Left renal cortex interstitium (tissue), 4 donors: ENCODE measurements at regions not wholly inside any gene's neighbourhood (a gene's known extent, or its start where the extent isn't known, plus 50 kb on each side); places are given as distances from the start of the nearest gene placed in this dataset.
"Not testable (repeated sequence)": the region's sequence is repeated elsewhere in the genome, so short reads cannot be mapped to it uniquely, and the experiment has no call there.

Source experiments
- DNase-seq, 4 donors: peaks; one replicate each; pipeline ENCODE4 v3.0.0-alpha.2; 2013; ENCODE audit warnings: low read depth in 4 of 4, low spot score in 2 of 4, missing footprints in 1 of 4

- no peak for DNase-seq
These were observed 53.7 kb upstream of the OTOGL start for GRCh38 chr12:80045594-80045993.

DNA sequence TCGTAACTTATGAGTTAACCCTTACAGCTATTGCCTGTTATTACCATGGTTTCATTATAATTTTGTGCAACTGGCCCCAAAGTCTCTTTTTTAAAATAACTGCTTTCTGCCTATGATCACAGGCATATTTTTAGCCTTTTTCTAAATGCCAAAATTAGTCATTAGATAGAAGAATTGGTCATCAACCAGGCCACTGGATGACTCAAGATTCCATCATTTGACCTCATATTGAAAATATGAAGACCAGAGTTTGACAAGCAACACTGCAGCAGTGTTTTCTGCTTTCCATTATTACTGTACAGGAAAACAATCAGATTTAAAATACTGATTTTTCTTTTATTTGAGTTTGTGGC lies 54.7 kb upstream of the OTOGL start:
- DNase-seq, result no peak

GRCh38 chr12:80041692-80042091 lies 57.6 kb upstream of the OTOGL start:
- DNase-seq, result no peak

GRCh38 chr12:80041071-80041470 lies 58.3 kb upstream of the OTOGL start:
- no peak for DNase-seq

- DNase-seq, result no peak
These were observed 59.1 kb upstream of the OTOGL start for GRCh38 chr12:80040075-80040738.

DNA sequence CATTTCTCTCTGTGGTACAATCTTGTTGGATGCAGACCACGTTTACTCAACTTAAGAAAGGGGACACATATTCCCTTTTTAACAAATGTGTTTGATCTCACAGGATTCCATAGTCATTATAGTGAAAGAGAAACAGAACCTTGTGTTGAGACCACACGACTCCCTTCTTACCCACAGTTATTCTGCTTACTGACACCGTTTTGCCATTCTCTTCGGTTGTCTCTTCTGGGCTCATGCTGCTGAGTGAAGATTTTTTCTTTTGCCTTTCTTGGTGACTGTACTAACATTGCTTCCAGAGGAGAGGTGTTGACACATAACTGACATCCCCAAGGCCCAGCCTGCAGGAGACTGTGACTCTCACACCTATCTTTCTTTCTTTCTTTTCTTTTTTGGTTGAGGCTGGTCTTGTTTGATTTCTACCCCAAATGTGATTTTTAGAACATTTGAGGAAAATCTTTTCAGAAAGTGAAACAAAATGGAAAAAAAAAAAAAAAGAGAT lies 61.2 kb upstream of the OTOGL start:
- DNase-seq, result no peak

DNA sequence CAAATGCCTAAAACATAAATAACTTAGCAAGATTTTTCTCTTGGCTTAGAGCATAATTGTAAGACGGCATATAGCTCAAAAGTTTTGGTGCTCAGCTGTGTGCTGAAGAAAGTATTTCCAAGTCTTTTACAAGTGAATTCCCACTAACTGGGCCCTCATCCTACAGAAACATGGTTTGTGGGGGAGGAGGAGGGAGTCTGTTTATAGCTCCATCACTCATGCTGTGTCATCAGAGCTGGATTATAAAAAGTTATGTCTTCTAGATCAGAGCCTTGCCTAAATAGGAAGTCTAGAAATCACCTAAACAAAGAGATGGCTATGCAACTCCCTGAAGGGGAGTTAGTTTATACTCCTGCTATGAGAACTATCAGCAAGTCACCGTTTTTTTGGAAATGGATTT lies 65.9 kb upstream of the OTOGL start:
- DNase-seq, result peak in 2 of 4 donors; percentile 37 to 49

DNA sequence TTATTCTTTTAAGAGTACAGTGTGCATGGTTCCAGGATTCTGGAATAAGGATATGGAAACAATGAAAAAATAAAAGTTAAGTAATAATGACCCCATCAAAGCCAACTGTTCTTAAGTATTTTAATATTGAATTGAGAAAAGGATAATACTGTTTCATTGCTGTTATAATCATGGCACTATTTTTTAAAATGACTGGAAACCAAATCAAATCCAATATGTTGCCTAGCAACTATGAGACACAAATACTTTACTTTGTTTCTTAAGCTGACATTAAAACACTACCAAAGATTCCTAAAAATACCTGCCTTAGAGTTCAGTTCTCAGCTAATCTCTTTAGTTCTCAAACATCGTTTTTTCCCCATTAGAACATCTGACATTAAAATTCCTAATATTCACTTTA lies 66.4 kb upstream of the OTOGL start:
- DNase-seq, result no peak

- DNase-seq, result no peak
These were observed 68.1 kb upstream of the OTOGL start for GRCh38 chr12:80031229-80031628.

- DNase-seq, result no peak
These were observed 73.7 kb upstream of the OTOGL start for GRCh38 chr12:80025638-80026037.

GRCh38 chr12:80019691-80020090 lies 79.6 kb upstream of the OTOGL start:
- DNase-seq, result no peak

- DNase-seq, result no peak
These were observed 81.2 kb upstream of the OTOGL start for GRCh38 chr12:80018119-80018518.

- DNase-seq, result no peak
These were observed 82.0 kb upstream of the OTOGL start for GRCh38 chr12:80017261-80017870.

DNA sequence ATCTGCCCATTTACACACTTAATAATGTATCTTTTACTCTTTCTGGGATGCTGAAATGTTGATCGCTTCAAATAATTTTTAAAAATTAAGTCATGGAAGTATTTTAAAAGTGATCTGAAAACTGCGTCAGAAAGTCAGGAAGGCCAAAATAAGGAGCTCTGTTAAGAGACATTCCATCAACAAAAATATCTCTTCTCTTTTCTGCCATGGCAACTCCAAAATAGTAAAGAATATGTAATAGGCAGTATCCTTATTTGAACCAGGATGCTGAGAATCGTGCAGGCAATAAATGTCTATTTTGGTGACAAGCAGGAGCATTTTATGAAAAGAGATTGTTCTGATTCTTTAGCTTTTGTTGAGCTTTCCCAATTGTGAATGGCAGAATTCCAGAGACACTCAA lies 81.8 kb upstream of the PPP1R12A start:
- no peak for DNase-seq

DNA sequence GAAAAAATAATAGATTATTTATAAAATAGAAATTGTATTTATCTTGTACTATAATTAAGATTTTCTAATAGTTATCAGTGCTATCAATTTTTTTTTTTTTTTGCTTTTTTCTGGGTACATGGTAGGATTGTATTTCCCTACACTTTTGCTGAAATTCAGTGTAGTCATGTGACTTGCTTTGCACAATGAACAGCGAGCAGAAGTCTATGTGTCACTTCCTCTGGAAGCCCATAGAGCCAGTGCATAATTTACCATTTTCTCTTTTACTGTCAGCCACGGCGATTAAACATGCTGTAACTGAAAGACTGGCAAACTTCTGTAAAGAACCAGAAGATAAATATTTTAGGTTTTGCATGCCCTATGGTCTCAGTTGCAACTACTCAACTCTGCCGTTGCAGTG lies 80.8 kb upstream of the PPP1R12A start:
- DNase-seq, result no peak

GRCh38 chr12:80003744-80004143 lies 68.8 kb upstream of the PPP1R12A start:
- not testable (repeated sequence) for DNase-seq

DNA sequence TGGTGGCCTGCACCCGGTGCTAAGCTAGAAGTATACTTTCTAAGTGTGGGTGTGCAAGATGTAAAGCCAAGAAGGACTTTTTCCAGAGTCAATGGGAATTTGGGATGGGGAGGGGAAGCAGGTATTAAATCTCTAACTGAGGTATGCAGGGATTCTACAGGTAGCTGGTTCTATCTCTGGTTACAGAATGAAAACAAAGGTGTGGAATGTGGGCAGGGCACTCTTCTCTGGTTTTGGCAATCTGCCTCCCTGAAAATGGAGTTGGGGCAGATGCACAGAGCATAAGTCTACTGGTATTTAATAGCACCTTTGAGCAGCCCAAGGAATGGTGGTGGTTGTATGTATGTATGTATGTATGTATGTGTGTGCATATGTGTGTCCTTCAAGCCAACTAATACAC lies 66.7 kb upstream of the PPP1R12A start:
- no peak for DNase-seq

GRCh38 chr12:80000831-80001230 lies 65.9 kb upstream of the PPP1R12A start:
- DNase-seq, result no peak

- DNase-seq, result no peak
These were observed 63.7 kb upstream of the PPP1R12A start for GRCh38 chr12:79998554-79998953.

- no peak for DNase-seq
These were observed 62.3 kb upstream of the PPP1R12A start for GRCh38 chr12:79997096-79997791.

GRCh38 chr12:79995385-79996084 lies 60.6 kb upstream of the PPP1R12A start:
- DNase-seq, result not testable (repeated sequence)
